Aorta (tissue), 5 donors: ENCODE measurements at regions not wholly inside any gene's neighbourhood (a gene's known extent, or its start where the extent isn't known, plus 50 kb on each side); places are given as distances from the start of the nearest gene placed in this dataset.

Experiments
- ATAC-seq: fragments of 200-7000 bp; cut with Tn5 transposase; one replicate; pipeline ENCODE4 v1.9.1; 2022; ENCODE audit warnings: moderate library complexity; ENCODE audit not compliant: low FRiP score
- DNase-seq, 2 donors: peaks; one replicate each; pipeline ENCODE4 v3.0.0-alpha.2; 2020
- H3K27ac ChIP-seq, 2 donors: one replicate each; pipeline ENCODE4 v1.5.1; 2013; ENCODE audit warnings: low read length in 2 of 2, mild to moderate bottlenecking in 2 of 2, moderate library complexity in 2 of 2, control low read depth in 1 of 2, inconsistent platforms in 1 of 2, low read depth in 1 of 2
- H3K27me3 ChIP-seq, 2 donors: one replicate each; pipeline ENCODE4 v1.6.1; 2013; ENCODE audit warnings: control low read depth in 1 of 2, low read length in 1 of 2, mild to moderate bottlenecking in 1 of 2, moderate library complexity in 1 of 2; ENCODE audit not compliant: insufficient read depth in 2 of 2, control insufficient read depth in 1 of 2
- H3K36me3 ChIP-seq, 2 donors: one replicate each; pipeline ENCODE4 v1.6.1; 2013; ENCODE audit warnings: control low read depth in 1 of 2, low read length in 1 of 2, mild to moderate bottlenecking in 1 of 2; ENCODE audit not compliant: insufficient read depth in 2 of 2, control insufficient read depth in 1 of 2
- H3K4me1 ChIP-seq, 2 donors: one replicate each; pipeline ENCODE4 v1.6.1; 2013; ENCODE audit warnings: low read length in 2 of 2, control low read depth in 1 of 2, mild to moderate bottlenecking in 1 of 2, moderate library complexity in 1 of 2; ENCODE audit not compliant: insufficient read depth in 2 of 2, control insufficient read depth in 1 of 2
- H3K4me3 ChIP-seq, 2 donors: one replicate each; pipeline ENCODE4 v1.5.1; 2013; ENCODE audit warnings: low read length in 2 of 2, control low read depth in 1 of 2, mild to moderate bottlenecking in 1 of 2
- H3K9me3 ChIP-seq: one replicate; pipeline ENCODE4 v1.6.1; 2013; ENCODE audit warnings: mild to moderate bottlenecking, low read length; ENCODE audit not compliant: control insufficient read depth
- WGBS, 2 donors: extraction: QIAGEN DNeasy Blood & Tissue Kit; methylation state at CpG; one replicate each; pipeline ENCODE4 v1.1.7; 2013; 5-methylcytosine and 5-hydroxymethylcytosine counted together
- intact Hi-C, 2 donors: fragments of 100-400 bp; cut with DNase I; formaldehyde crosslinking; loops; one replicate each; pipeline versions ENCODE4 v1.14.2 to v1.15.0; 2022
- donor health status: healthy with polysubstance abuse.
- donor health status: Bipolar disorder and iron deficiency.
- donor health status: DM: no; HTN: no; CAD: no.
- donor health status: DM: no; HTN: no; CAD: no.
- donor health status: DM: yes; HTN: yes; CAD: no.

- DNase-seq: no peak
- Histone ChIP-seq H3K4me3 (no peak overlapping the region), H3K9me3 (no peaks in the 10 kb centered on the region), H3K36me3 (no peaks in the 10 kb centered on the region), H3K4me1 (no peaks in the 10 kb centered on the region), H3K27me3 (no peaks in the 10 kb centered on the region), H3K27ac (no peak overlapping the region)
- ATAC-seq: no peak
- intact Hi-C loops: no loop called here
- 89 to 90% methylated on average over 8 of the region's 8 CpGs for WGBS, 2 donors
Measured at GRCh38 chr6:106790149-106790770, 160.9 kb downstream of the QRSL1 start.

GRCh38 chr6:106789428-106790148, 160.2 kb downstream of the QRSL1 start:
- WGBS, 2 donors: 85% methylated on average over 3 of the region's 3 CpGs
- ATAC-seq: no peak
- Histone ChIP-seq H3K27ac (no peak overlapping the region), H3K36me3 (no peaks in the 10 kb centered on the region), H3K4me3 (no peak overlapping the region), H3K4me1 (no peaks in the 10 kb centered on the region), H3K9me3 (no peaks in the 10 kb centered on the region), H3K27me3 (no peaks in the 10 kb centered on the region)
- intact Hi-C loops: loop anchor here in 1 of 2 donors (5.0 kb wide), 1 partner anchor 432 kb away; no protein-coding TSS in a partner anchor
- no peak for DNase-seq

- no peak overlapping the region for H3K27ac ChIP-seq
- no peak for DNase-seq
- intact Hi-C loops: loop anchor here in 1 of 2 donors (5.0 kb wide), 1 partner anchor 431 kb away; no protein-coding TSS in a partner anchor
- H3K4me3 ChIP-seq: no peak overlapping the region
- WGBS, 2 donors: 74 to 79% methylated on average over 2 of the region's 2 CpGs
- H3K36me3 ChIP-seq: no peaks in the 10 kb centered on the region
- ATAC-seq: no peak
- H3K9me3 ChIP-seq: no peaks in the 10 kb centered on the region
- no peaks in the 10 kb centered on the region for H3K4me1 ChIP-seq
- H3K27me3 ChIP-seq: no peaks in the 10 kb centered on the region
Measured at GRCh38 chr6:106788761-106789160, 159.4 kb downstream of the QRSL1 start.

- no peak for DNase-seq
- ATAC-seq: no peak
Measured at GRCh38 chr6:106787327-106788196, 158.2 kb downstream of the QRSL1 start.

GRCh38 chr6:106785298-106785697, 155.9 kb downstream of the QRSL1 start:
- 82 to 86% methylated on average over 4 of the region's 4 CpGs for WGBS, 2 donors
- Histone ChIP-seq H3K4me1 (no peaks in the 10 kb centered on the region), H3K27ac (no peak overlapping the region), H3K9me3 (no peaks in the 10 kb centered on the region), H3K4me3 (no peak overlapping the region), H3K27me3 (no peaks in the 10 kb centered on the region), H3K36me3 (no peaks in the 10 kb centered on the region)
- ATAC-seq (no peak), DNase-seq (no peak)
- intact Hi-C loops: loop anchor here in 1 of 2 donors (5.0 kb wide), 1 partner anchor 428 kb away; no protein-coding TSS in a partner anchor

More at GRCh38 chr6:106787327-106788196, 158.2 kb downstream of the QRSL1 start:
- no peaks in the 10 kb centered on the region for H3K27me3 ChIP-seq
- WGBS, 2 donors: 71 to 77% methylated on average over 11 of the region's 11 CpGs
- H3K4me1 ChIP-seq: no peaks in the 10 kb centered on the region
- intact Hi-C loops: loop anchor here in 1 of 2 donors (5.0 kb wide), 1 partner anchor 430 kb away; no protein-coding TSS in a partner anchor
- no peaks in the 10 kb centered on the region for H3K9me3 ChIP-seq
- no peak overlapping the region for H3K27ac ChIP-seq
- H3K4me3 ChIP-seq: no peak overlapping the region
- H3K36me3 ChIP-seq: no peaks in the 10 kb centered on the region

GRCh38 chr6:106783640-106784566, 154.5 kb downstream of the QRSL1 start:
- intact Hi-C loops: no loop called here
- no peaks in the 10 kb centered on the region for H3K4me1 ChIP-seq
- ATAC-seq: no peak
- no peaks in the 10 kb centered on the region for H3K36me3 ChIP-seq
- H3K27me3 ChIP-seq: no peaks in the 10 kb centered on the region
- no peaks in the 10 kb centered on the region for H3K9me3 ChIP-seq
- H3K27ac ChIP-seq: no peak overlapping the region
- DNase-seq: no peak
- WGBS, 2 donors: 67 to 76% methylated on average over 3 of the region's 3 CpGs
- H3K4me3 ChIP-seq: no peak overlapping the region

GRCh38 chr6:106782536-106783285, 153.3 kb downstream of the QRSL1 start:
- H3K4me1 ChIP-seq: no peaks in the 10 kb centered on the region
- no peaks in the 10 kb centered on the region for H3K27me3 ChIP-seq
- H3K9me3 ChIP-seq: no peaks in the 10 kb centered on the region
- no peak overlapping the region for H3K4me3 ChIP-seq
- DNase-seq (no peak), ATAC-seq (no peak)
- no peaks in the 10 kb centered on the region for H3K36me3 ChIP-seq
- 57 to 64% methylated on average over 13 of the region's 13 CpGs for WGBS, 2 donors
- H3K27ac ChIP-seq: no peak overlapping the region
- intact Hi-C loops: no loop called here
